HepG2 (cell line): ENCODE measurements at regions not wholly inside any gene's neighbourhood (a gene's known extent, or its start where the extent isn't known, plus 50 kb on each side); places are given as distances from the start of the nearest gene placed in this dataset.

Experiments
- ATAC-seq: fragments of 200-7000 bp; cut with Tn5 transposase; 3 replicates; pipeline ENCODE4 v1.9.1; 2020; ENCODE audit warnings: mild to moderate bottlenecking, moderate library complexity
- BruUV-seq: library from RNA; stranded (reverse); fragments of 400-500 nt; replicated peaks from 2 replicates; lab custom pipeline; 2021; lab: Mats Ljungman, UMichigan
- CTCF ChIA-PET: fragments of 300-600 bp; formaldehyde crosslinking; extraction: SDS; loops from one replicate; lab custom pipeline; 2021; ENCODE audit warnings: low total read pairs, inconsistent platforms, low intra/inter-chr PET ratio; lab: Yijun Ruan, JAX
- POLR2A ChIA-PET: fragments of 350-600 bp; sonication (Branson Sonifier 250); formaldehyde crosslinking; loops from one replicate; lab custom pipeline; 2020; ENCODE audit warnings: antibody characterized with exemption, inconsistent platforms; lab: Yijun Ruan, JAX
- DNase-seq: peaks from one replicate; pipeline ENCODE4 v3.0.0-alpha.2; 2015; ENCODE audit warnings: low spot score
- FAIRE-seq: peaks from 3 replicates; lab custom pipeline; 2011; peaks lifted over from hg19 to GRCh38; lab: Jason Lieb, UNC
- H2AFZ ChIP-seq: one replicate; pipeline ENCODE4 v1.6.1; 2011; ENCODE audit warnings: low read length, inconsistent platforms
- H3K27ac ChIP-seq: fragments of 300-600 bp; 3 replicates; pipeline ENCODE4 v1.8.0; 2011; ENCODE audit warnings: mixed run types, mild to moderate bottlenecking, mixed read lengths, low read length, inconsistent platforms; ENCODE audit not compliant: insufficient read depth; ENCODE audit errors: extremely low read length
- H3K27me3 ChIP-seq, 2 experiments: fragments of 200-600 bp in 1 of 2; 2 replicates in 1 of 2; 3 replicates in 1 of 2; pipeline versions ENCODE4 v1.6.0 to v1.8.0; 2011; ENCODE audit warnings: low read length in 2 of 2, mild to moderate bottlenecking in 2 of 2, moderate library complexity in 2 of 2, inconsistent platforms in 1 of 2; ENCODE audit not compliant: insufficient read depth in 2 of 2, control insufficient read depth in 1 of 2
- H3K36me3 ChIP-seq, 2 experiments: fragments of 200-600 bp in 1 of 2; replicated peaks in 1 of 2; 2 replicates in 1 of 2; 3 replicates in 1 of 2; pipeline versions ENCODE4 v1.5.1 to v1.8.0; 2011; ENCODE audit warnings: low read length in 2 of 2, inconsistent platforms in 1 of 2; ENCODE audit not compliant: insufficient read depth in 2 of 2, control insufficient read depth in 1 of 2
- H3K4me1 ChIP-seq: 2 replicates; pipeline ENCODE4 v1.5.1; 2012; ENCODE audit warnings: low read length, inconsistent platforms; ENCODE audit not compliant: insufficient read depth
- H3K4me2 ChIP-seq: 2 replicates; pipeline ENCODE4 v1.6.0; 2011; ENCODE audit warnings: low read depth, low read length, inconsistent platforms
- H3K4me3 ChIP-seq, 3 experiments: fragments of 200-600 bp in 1 of 3; sonication (generic), shearing (Covaris generic) in 1 of 3; replicated peaks in 1 of 3; 2 replicates each; pipeline ENCODE4 v1.5.1; 2011 to 2016; ENCODE audit warnings: low read length in 3 of 3, inconsistent platforms in 2 of 3, low read depth in 2 of 3, mild to moderate bottlenecking in 2 of 3, control low read depth in 1 of 3, mixed read lengths in 1 of 3; ENCODE audit not compliant: insufficient read depth in 1 of 3
- H3K79me2 ChIP-seq: one replicate; pipeline ENCODE4 v1.6.1; 2011; ENCODE audit warnings: low read length, inconsistent platforms; ENCODE audit not compliant: insufficient read depth
- H3K9ac ChIP-seq: 2 replicates; pipeline ENCODE4 v1.6.0; 2011; ENCODE audit warnings: mild to moderate bottlenecking, low read depth, low read length, inconsistent platforms; ENCODE audit not compliant: insufficient read depth
- H3K9me3 ChIP-seq: 2 replicates; pipeline ENCODE4 v1.5.1; 2012; ENCODE audit warnings: mild to moderate bottlenecking, low read length
- H4K20me1 ChIP-seq: 2 replicates; pipeline ENCODE4 v1.6.0; 2011; ENCODE audit warnings: inconsistent platforms, mild to moderate bottlenecking, low read length, moderate library complexity; ENCODE audit not compliant: insufficient read depth
- ATM ChIP-seq: fragments of 450-650 bp; IDR thresholded peaks from 2 replicates; pipeline ENCODE4 v1.7.1; 2017; ENCODE audit warnings: mild to moderate bottlenecking, borderline replicate concordance
- BCL6 ChIP-seq: IDR thresholded peaks from 2 replicates; pipeline ENCODE4 v1.6.1; 2016; ENCODE audit warnings: missing genetic modification reagents, missing compliant biosample characterization
- FOXP1 ChIP-seq, 2 experiments: fragments of 450-650 bp in 1 of 2; IDR thresholded peaks; 2 replicates each; pipeline ENCODE4 v1.6.1; 2017 to 2018; ENCODE audit warnings: antibody characterized with exemption in 1 of 2
- NR1H2 ChIP-seq: sonication (generic); formaldehyde crosslinking; IDR thresholded peaks from 2 replicates; pipeline ENCODE4 v1.8.1; 2022; ENCODE audit warnings: low read depth, missing genetic modification reagents, borderline replicate concordance
- PPARG ChIP-seq: conservative IDR thresholded peaks from 2 replicates; pipeline ENCODE4 v1.6.1; 2016; ENCODE audit warnings: missing biosample characterization, missing genetic modification reagents
- TCF7L2 ChIP-seq: IDR thresholded peaks from 2 replicates; pipeline ENCODE4 v1.6.1; 2011; ENCODE audit warnings: mild to moderate bottlenecking, low read depth, low read length, moderate library complexity
- ZC3H13 ChIP-seq: sonication (generic); formaldehyde crosslinking; IDR thresholded peaks from 2 replicates; pipeline ENCODE4 v1.8.1; 2023; ENCODE audit warnings: mild to moderate bottlenecking, missing genetic modification reagents, moderate library complexity
- ZNF33A ChIP-seq: sonication (generic); formaldehyde crosslinking; IDR thresholded peaks from 2 replicates; pipeline ENCODE4 v1.5.1; 2020; ENCODE audit warnings: missing genetic modification reagents, mild to moderate bottlenecking, moderate library complexity, borderline replicate concordance
- ZNF646 ChIP-seq: sonication (generic); formaldehyde crosslinking; IDR thresholded peaks from 2 replicates; pipeline ENCODE4 v1.9.0; 2021; ENCODE audit warnings: mild to moderate bottlenecking, missing genetic modification reagents
- ZNF672 ChIP-seq: sonication (generic); formaldehyde crosslinking; IDR thresholded peaks from 2 replicates; pipeline ENCODE4 v1.8.1; 2022; ENCODE audit warnings: missing genetic modification reagents
- ZNF687 ChIP-seq: sonication (generic); formaldehyde crosslinking; IDR thresholded peaks from 2 replicates; pipeline ENCODE4 v1.5.1; 2020; ENCODE audit warnings: mild to moderate bottlenecking, missing genetic modification reagents, moderate library complexity
- ZNF839 ChIP-seq: sonication (generic); formaldehyde crosslinking; IDR thresholded peaks from 2 replicates; pipeline ENCODE4 v1.4.0; 2020; ENCODE audit warnings: missing genetic modification reagents, mild to moderate bottlenecking, borderline replicate concordance
- WGBS: methylation state at CpG from one replicate; pipeline ENCODE4 v1.1.6; 2017; ENCODE audit warnings: low lambda C conversion rate; 5-methylcytosine and 5-hydroxymethylcytosine counted together
- in situ Hi-C: cut with HindIII; loops from 2 replicates; pipeline ENCODE4 v1.10.0; 2017; ENCODE audit warnings: low pct_unique_long_range_greater_than_20kb; ENCODE audit not compliant: extremely low pct_ligation_motif_present
- intact Hi-C: fragments of 100-400 bp; cut with micrococcal nuclease; formaldehyde crosslinking; loops from one replicate; pipeline ENCODE4 v1.10.0; 2022; ENCODE audit not compliant: unreplicated experiment

- no peak for FAIRE-seq
- WGBS = 0% methylated on average over 2 of the region's 2 CpGs
- H4K20me1 ChIP-seq = no peaks in the 10 kb centered on the region
- in situ Hi-C loops = no loop called here
- H3K27me3 ChIP-seq = no peaks in the 10 kb centered on the region
- H3K9ac ChIP-seq = no peak overlapping the region
- H3K4me2 ChIP-seq = no peak overlapping the region
- H3K36me3 ChIP-seq = no peaks in the 10 kb centered on the region
- H3K4me3 ChIP-seq = no peak overlapping the region
- POLR2A ChIA-PET = no interaction called here
- ATAC-seq = no peak
- BruUV-seq = no TSS peak
- intact Hi-C loops = no loop called here
- CTCF ChIA-PET = no interaction called here
- H3K9me3 ChIP-seq = no peaks in the 10 kb centered on the region
- TF ChIP-seq ATM (no peak), ZNF672 (CRISPR knock-in tag) (no peak), ZNF646 (CRISPR knock-in tag) (no peak), NR1H2 (CRISPR knock-in tag) (no peak), ZNF33A (CRISPR knock-in tag) (no peak), FOXP1 (IDR thresholded peaks at IDR 0.05) (no peak), FOXP1 (CRISPR knock-in tag; IDR thresholded peaks at IDR 0.05) (no peak), BCL6 (CRISPR knock-in tag) (no peak), ZNF839 (CRISPR knock-in tag) (no peak), ZC3H13 (CRISPR knock-in tag) (no peak), ZNF687 (CRISPR knock-in tag) (no peak), TCF7L2 (no peak), PPARG (no peak)
- TF ChIP-seq, all 625 proteins: peak for 0
- no peak overlapping the region for H3K27ac ChIP-seq
- H3K4me1 ChIP-seq = no peaks in the 10 kb centered on the region
- DNase-seq = no peak
- H2AFZ ChIP-seq = no peak overlapping the region
- H3K79me2 ChIP-seq = no peaks in the 10 kb centered on the region
Measured at GRCh38 chr3:120512655-120513054, 61.9 kb upstream of the FSTL1 start.
